ENCODE measurements at regions not wholly inside any gene's neighbourhood (a gene's known extent, or its start where the extent isn't known, plus 50 kb on each side); places are given as distances from the start of the nearest gene placed in this dataset.
"Not testable (repeated sequence)": the region's sequence is repeated elsewhere in the genome, so short reads cannot be mapped to it uniquely, and the experiment has no call there.

DNA sequence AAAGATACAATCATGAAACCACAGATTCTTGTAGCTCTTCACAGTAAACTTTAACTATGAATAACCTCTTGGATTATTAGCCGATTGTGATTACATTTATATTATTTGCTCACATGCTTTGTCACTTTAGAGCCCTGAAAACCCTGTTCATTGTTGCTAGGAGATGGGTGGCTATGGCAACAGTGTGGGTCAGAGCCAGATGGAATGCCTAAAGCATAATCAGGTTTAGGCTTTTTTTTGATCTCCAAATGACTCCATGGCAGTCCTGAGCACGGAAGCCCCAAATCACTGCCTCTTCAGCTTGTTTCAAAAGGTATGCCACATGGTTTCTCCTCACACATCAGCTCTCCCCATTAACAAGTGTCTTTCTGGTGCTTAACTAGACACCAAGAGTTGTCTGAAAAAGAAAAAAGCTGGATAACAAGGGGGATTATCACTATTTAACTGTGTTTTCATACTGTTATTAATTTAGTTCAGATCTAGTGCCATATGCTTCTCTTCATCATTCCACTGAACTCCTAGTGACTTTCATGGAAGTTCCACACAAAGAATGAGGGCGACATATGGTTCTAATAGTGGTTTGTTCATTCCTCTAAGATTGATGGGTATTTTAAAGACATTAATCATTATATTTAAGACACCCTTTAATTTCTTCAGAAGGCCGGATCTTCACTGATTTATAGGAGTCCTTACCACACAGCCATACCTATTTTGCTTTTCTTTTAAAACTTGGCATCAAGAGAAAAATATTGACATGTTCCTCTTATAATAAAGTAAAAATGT, 88.8 kb upstream of the PAM start:
- DNase-seq, result no peak

DNA sequence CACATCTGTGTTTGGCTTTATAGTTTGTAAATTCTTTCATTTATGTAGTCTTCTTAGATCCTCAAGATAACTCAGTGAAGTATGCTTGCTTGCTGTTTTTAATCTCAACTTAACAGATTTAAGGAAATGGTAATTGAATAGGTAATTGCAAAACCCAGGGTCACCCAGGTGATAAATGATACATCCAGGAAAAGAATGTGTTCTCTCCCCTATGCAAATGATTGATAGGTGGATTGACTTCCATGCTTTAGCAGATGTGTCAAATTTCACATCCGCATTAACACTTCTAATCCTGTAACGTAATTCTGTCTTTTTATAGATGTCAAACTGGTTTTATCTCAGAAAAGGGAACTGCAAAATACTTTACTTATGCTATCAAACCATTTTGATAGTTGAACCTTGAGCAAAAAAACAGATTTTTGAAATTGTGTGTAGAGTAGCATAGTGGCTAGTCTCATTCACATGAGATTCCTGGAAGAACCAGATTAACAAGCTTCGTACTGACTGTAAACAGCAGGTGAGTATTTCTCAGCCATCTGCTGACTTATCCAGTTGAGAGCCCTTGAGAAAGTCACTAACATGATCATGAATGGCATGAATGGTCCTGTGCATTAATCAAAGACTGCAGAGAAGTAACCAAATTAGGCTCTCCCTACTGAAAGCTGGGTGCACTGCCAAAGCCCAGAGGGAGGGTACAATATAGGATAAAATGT, 86.7 kb upstream of the PAM start:
- DNase-seq, result no peak

DNA sequence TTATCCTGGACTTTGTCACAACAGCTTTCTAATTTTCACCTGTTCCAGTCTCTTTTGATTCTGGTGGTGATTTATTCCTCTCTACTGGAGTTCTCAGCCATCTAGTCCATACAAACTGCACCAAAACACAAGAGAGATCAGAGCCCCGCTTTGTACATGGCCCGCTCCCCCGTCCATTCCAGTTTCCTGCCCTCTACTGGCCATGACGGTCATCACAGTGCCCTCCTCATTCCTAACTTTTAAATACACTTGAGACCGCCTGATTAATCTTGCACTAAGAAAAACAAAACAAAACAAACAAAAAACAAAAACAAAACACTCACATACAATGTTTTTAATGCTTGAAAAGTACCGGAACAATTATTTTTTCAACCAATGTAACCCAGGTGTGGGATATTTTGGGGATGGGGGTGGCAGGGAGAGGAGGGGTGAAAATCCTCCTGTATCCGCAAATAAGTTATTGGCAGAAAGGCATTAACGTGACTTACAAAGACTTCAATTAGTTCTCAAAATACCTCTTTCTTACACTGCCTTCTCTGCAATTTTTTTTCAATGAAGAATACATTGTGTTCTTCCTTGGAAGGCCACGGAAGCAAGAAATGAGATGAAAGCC, 84.8 kb upstream of the PAM start:
- DNase-seq, result peak; percentile 6

DNA sequence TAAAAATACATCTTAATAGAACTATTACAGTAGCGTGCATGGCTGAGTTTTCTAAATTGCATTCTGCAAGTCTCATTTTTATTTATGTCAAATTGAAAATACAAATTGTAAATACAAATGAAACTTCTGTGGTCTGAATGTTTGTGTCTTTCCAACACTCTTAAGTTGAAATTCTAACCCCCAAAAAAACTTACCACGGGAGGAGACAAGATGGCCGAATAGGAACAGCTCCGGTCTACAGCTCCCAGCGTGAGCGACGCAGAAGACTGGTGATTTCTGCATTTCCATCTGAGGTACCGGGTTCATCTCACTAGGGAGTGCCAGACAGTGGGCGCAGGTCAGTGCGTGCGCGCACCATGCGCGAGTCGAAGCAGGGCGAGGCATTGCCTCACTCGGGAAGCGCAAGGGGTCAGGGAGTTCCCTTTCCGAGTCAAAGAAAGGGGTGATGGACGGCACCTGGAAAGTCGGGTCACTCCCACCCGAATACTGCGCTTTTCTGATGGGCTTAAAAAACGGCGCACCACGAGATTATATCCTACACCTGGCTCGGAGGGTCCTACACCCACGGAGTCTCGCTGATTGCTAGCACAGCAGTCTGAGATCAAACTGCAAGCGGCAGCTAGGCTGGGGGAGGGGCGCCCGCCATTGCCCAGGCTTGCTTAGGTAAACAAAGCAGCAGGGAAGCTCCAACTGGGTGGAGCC, 83.9 kb upstream of the PAM start:
- DNase-seq, result not testable (repeated sequence)

DNA sequence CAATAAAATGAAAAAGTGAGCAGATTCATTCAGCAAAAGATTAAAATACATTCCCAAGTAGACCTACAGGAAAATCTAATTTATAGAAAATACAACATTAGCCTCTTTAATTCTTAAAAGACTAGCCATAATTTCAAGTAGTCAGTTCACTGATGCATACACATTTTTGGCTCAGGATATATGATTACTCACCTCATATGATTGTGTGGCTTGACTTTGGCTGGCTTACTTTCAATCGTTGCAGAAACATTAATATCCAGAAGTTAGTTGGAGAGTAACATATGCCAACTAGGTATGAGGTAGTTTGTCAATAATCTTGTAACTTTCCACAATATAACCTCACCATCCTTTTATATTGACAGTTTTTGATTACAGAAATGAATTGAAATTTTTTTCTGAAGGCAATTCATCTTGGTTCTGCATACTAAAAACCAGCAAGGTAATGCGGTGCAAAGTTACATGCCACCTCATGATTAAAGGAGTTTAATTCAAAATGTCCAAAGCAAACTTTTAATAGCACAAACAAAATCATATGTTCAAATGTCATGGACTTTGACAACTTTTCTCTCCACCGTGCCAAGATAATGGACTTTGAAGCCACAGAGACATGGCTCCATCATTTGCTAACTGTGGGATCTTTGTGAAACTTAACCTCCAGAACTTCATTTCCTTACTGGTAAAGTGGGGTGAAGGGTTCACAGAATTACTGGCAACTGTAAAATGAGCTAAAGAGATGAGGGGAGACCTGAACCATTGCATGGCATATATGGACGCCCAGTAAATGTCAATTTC, 76.6 kb upstream of the PAM start:
- no peak for DNase-seq

DNA sequence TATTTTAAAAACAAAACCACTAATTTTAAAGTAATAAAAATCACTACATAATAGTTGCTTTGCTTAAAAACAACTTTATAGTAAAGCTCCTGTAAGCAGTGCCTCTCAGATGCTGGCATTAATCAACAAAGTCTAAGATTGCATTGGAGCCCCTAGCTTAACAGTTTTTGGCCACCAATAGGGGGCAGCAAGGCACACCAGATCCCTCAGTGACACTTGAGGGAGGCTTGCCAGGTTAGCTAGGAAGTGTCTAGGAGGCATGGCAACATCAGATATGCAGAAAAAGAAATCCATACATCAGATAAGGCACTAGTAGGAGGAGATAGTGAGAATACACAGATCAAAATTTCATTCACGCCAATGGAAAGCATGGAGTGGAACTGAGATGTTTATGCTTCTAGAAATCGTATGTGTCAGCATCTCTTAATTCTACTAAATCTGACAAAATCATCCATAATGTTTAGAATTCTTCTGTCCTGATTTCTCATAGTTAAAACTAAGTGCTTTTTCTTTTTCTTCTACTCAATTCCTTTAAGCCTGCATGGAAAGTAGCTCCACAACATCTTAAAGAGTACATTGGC, 73.6 kb upstream of the PAM start:
- DNase-seq, result peak; percentile 51

DNA sequence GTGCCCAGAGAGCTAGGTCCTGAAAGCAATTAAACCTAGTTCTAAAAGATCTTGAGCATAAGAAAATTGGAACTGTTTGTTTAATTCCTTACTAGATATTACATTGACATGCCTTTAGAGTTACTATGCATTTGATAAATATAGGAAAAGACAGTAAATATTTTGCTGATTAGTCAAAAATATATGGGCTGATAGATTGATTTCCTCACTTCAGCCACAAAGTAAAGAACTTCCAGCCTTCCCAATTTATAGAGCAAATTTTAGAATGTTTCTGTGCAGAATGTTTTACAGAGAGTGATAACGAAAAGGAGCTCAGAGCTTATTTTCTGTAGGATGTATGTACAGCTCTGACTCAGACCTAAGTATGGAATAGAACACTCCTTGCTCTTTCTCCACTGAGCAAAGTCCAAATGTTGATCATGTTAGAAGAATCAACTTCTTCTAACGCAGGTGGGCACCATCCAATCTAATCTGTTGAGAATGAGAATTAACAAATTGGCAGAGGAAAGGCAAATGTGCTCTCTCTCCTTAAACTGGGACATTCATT, 72.9 kb upstream of the PAM start:
- no peak for DNase-seq

DNA sequence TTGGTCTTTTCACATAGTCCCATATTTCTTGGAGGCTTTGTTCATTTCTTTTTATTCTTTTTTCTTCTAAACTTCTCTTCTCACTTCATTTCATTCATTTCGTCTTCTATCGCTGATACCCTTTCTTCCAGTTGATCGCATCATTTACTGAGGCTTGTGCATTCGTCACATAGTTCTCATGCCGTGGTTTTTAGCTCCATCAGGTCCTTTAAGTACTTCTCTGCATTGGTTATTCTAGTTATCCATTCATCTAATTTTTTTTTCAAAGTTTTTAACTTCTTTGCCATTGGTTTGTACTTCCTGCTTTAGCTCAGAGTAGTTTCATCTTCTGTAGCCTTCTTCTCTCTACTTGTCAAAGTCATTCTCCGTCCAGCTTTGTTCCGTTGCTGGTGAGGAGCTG, 67.0 kb upstream of the PAM start:
- not testable (repeated sequence) for DNase-seq

DNA sequence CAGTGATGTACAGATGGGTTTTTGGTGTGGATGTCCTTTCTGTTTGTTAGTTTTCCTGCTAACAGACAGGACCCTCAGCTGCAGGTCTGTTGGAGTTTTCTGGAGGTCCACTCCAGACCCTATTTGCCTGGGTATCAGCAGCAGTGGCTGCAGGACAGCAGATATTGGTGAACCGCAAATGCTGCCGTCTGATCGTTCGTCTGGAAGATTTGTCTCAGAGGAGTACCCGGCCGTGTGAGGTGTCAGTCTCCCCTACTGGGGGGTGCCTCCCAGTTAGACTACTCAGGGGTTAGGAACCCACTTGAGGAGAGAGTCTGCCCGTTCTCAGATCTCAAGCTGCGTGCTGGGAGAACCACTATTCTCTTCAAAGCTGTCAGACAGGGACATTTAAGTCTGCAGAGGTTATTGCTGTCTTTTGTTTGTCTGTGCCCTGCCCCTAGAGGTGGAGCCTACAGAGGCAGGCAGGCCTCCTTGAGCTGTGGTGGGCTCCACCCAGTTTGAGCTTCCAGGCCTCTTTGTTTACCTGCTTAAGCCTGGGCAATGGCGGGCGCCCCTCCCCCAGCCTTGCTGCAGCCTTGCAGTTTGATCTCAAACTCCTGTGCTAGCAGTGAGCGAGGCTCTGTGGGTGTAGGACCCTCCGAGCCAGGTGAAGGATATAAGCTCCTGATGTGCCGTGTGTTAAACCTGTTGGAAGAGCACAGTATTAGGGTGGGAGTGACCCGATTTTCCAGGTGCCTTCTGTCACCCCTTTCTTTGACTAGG, 66.3 kb upstream of the PAM start:
- DNase-seq, result not testable (repeated sequence)

DNA sequence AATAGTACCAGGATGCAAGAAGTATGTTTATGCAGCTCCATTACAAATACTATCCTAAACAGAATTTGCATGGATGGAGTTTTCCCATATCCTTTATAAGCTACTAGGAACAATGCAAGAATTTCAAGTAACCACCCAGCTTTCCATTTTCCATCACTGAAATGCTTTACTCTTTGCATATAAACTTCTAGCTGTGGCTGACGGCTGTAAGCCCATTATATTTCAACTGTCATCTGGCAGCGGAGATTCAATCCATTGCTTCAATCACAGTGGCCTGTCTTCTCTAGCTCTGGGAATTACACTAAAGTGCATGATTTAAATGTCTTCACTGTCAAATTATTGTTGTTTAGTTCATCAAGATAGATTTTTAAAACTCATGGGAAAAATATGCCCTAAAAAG, 64.2 kb upstream of the PAM start:
- DNase-seq, result no peak

DNA sequence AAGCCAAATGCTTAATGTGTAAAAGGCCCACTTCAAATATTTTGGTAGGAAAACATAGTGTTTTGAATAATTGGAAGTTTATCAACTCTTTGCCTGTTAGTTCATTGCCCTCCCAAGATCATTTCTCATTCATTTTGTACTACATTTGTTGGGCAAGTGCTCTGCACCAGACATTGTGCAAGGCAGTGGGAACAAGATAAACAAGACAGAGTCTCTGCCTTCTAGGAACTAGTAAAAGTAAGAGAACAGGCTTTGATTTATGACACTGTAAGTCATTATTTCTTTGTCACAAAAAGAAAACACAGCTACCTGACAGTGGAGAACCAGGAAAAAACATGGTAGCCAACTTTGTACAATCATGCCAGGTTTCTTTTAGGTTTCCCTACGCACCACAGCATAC, 63.7 kb upstream of the PAM start:
- DNase-seq, result no peak

DNA sequence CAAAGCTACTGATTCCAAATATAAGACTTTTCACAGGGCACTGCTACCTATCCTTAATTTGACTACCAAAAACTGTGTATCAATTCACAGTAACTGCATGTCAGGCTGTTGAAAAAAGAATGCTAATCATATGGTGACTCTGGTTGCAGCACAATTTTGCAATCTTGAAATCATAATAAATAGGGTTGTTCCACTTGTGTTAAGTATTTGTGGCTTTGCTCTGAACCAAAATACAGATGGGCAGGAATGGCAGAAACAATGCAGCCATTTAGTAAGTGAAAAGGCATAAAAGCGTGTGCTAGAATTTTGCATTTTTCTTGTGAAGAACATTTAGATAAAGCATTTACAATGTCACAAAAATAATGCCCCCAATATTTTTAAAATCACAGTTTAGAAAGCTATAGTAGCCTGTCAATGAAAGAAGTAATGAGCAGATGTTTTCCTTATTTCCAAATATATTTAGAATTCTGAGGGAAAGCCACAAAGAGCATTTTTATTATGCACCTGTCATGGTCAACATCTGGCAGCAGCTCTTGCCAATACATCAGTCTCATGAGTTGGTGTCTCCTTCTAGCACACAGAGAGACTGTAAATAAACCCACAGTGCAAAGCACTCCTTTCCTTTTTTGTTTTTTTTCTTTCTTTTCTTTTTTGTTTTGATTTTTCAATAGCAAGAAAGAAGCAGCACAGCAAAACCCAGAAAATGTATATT, 54.8 kb upstream of the PAM start:
- no peak for DNase-seq

DNA sequence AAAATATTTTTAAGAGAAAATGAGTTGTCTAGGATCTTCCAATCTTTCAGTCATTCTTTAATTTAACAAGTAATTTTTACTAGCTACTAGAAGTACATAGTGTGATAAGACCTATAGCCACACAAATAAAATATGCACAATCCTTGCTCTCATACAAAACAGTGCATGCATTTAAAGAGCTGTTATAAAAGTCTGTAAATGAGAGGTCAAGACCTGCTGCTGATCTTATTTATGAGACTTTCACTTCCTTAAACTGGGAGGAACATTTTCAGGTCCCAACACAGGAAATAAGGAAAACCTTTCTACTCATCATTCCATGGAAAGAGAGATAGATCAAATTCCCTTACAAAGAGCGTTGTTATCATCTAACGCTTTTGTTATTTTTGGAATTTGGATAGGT, 54.2 kb upstream of the PAM start:
- no peak for DNase-seq

DNA sequence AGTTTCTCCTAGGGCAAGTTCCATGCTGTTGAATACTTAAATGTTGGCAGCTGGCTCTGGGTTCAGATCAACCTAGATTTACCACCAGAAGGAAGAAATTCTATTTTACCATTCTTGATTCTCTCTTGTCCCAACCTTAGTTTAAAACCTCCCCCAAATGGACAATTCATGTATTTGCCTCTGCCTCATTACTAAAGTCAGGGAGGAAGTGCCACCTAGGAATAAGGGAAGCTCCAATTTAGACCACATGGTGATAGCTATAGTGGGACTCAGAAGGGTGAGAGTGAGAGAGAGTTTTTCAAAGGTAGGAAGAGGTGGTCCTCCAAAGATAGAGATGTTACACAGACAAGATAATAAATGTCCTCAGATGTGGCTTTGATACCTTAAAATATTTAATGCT, 53.4 kb upstream of the PAM start:
- DNase-seq, result no peak
